ENCODE measurements at regions not wholly inside any gene's neighbourhood (a gene's known extent, or its start where the extent isn't known, plus 50 kb on each side); places are given as distances from the start of the nearest gene placed in this dataset.

- TF ChIP-seq CTCF (IDR thresholded peaks at IDR 0.05), result no peak
- H3K27me3 ChIP-seq, result no peaks in the 10 kb centered on the region
- 53 to 68% methylated on average over 2 of the region's 2 CpGs for WGBS, 2 donors
- no peak for DNase-seq (ENCODE audit: low spot score in 2 of 2)
- no peaks in the 10 kb centered on the region for H3K4me1 ChIP-seq
- no peaks in the 10 kb centered on the region for H3K9me3 ChIP-seq
- no peak overlapping the region for H3K4me3 ChIP-seq
- H3K27ac ChIP-seq, result no peak overlapping the region
- no peaks in the 10 kb centered on the region for H3K36me3 ChIP-seq
Measured at GRCh38 chr4:157558016-157558415, 337.5 kb downstream of the GRIA2 start.

- no peak overlapping the region for H3K4me3 ChIP-seq
- H3K27me3 ChIP-seq, result no peaks in the 10 kb centered on the region
- no peaks in the 10 kb centered on the region for H3K36me3 ChIP-seq
- no peak for DNase-seq (ENCODE audit: low spot score in 2 of 2)
- TF ChIP-seq CTCF (IDR thresholded peaks at IDR 0.05) (no peak), POLR2A (IDR thresholded peaks at IDR 0.05) (no peak)
- no peak overlapping the region for H3K27ac ChIP-seq
- H3K9me3 ChIP-seq, result no peaks in the 10 kb centered on the region
- H3K4me1 ChIP-seq, result no peaks in the 10 kb centered on the region
- 49 to 54% methylated on average over 5 of the region's 5 CpGs for WGBS, 2 donors
Measured at GRCh38 chr4:157550028-157550427, 329.5 kb downstream of the GRIA2 start.

GRCh38 chr4:157527954-157528353 lies 307.4 kb downstream of the GRIA2 start:
- Histone ChIP-seq H3K27me3 (no peaks in the 10 kb centered on the region), H3K27ac (no peak overlapping the region), H3K4me3 (no peak overlapping the region), H3K9me3 (peaks cover 0 to 29% (median 0%) of the 10 kb centered on the region in 4 donors), H3K4me1 (no peaks in the 10 kb centered on the region), H3K36me3 (no peaks in the 10 kb centered on the region)
- DNase-seq (ENCODE audit: low spot score in 2 of 2), result no peak
- 94 to 100% methylated on average over 1 of the region's 1 CpG for WGBS, 2 donors
- TF ChIP-seq EP300 (IDR thresholded peaks at IDR 0.05), result no peak
- TF ChIP-seq POLR2A (IDR thresholded peaks at IDR 0.05), result no peak
- TF ChIP-seq CTCF (IDR thresholded peaks at IDR 0.05), result no peak

GRCh38 chr4:157521906-157522305 lies 301.4 kb downstream of the GRIA2 start:
- H3K36me3 ChIP-seq, result no peaks in the 10 kb centered on the region
- no peak for TF ChIP-seq EP300 (IDR thresholded peaks at IDR 0.05)
- no peak for TF ChIP-seq POLR2A (IDR thresholded peaks at IDR 0.05)
- no peak for TF ChIP-seq CTCF (IDR thresholded peaks at IDR 0.05)
- DNase-seq (ENCODE audit: low spot score in 2 of 2), result no peak

GRCh38 chr4:157514711-157515110 lies 294.2 kb downstream of the GRIA2 start:
- Histone ChIP-seq H3K4me3 (no peak overlapping the region), H3K4me1 (no peaks in the 10 kb centered on the region), H3K27ac (no peak overlapping the region), H3K36me3 (no peaks in the 10 kb centered on the region), H3K9me3 (no peaks in the 10 kb centered on the region), H3K27me3 (no peaks in the 10 kb centered on the region)
- 57 to 75% methylated on average over 3 of the region's 3 CpGs for WGBS, 2 donors
- no peak for TF ChIP-seq EP300 (IDR thresholded peaks at IDR 0.05)
- TF ChIP-seq CTCF (IDR thresholded peaks at IDR 0.05), result no peak
- no peak for TF ChIP-seq POLR2A (IDR thresholded peaks at IDR 0.05)
- no peak for DNase-seq (ENCODE audit: low spot score in 2 of 2)

More at GRCh38 chr4:157521906-157522305, 301.4 kb downstream of the GRIA2 start:
- H3K9me3 ChIP-seq, result peaks cover 0 to 7% (median 0%) of the 10 kb centered on the region in 4 donors
- H3K27me3 ChIP-seq, result no peaks in the 10 kb centered on the region
- H3K27ac ChIP-seq, result no peak overlapping the region
- no peak overlapping the region for H3K4me3 ChIP-seq
- 33 to 45% methylated on average over 2 of the region's 2 CpGs for WGBS, 2 donors
- no peaks in the 10 kb centered on the region for H3K4me1 ChIP-seq

Measured in tibial nerve (tissue), 4 donors.